ENCODE measurements at regions not wholly inside any gene's neighbourhood (a gene's known extent, or its start where the extent isn't known, plus 50 kb on each side); places are given as distances from the start of the nearest gene placed in this dataset.

- TF ChIP-seq EZH2 (IDR thresholded peaks at IDR 0.05; ENCODE audit: borderline replicate concordance, low read depth, low read length, severe bottlenecking) = no peak
- no peak for TF ChIP-seq CTCF (IDR thresholded peaks at IDR 0.05; ENCODE audit: borderline replicate concordance, extremely low read depth, low read length, poor library complexity, severe bottlenecking)
Observed at GRCh38 chr6:74312081-74312480, 616.1 kb downstream of the CD109 start.
